Peyer's patch (tissue), 4 donors: ENCODE measurements at regions not wholly inside any gene's neighbourhood (a gene's known extent, or its start where the extent isn't known, plus 50 kb on each side); places are given as distances from the start of the nearest gene placed in this dataset.

ENCODE experiments used
- CTCF ChIP-seq, 6 experiments: fragments of 450-650 bp in 4 of 6; fragments of 200-600 bp in 2 of 6; sonication (generic) in 1 of 6; IDR thresholded peaks; one replicate each; pipeline ENCODE4 v1.5.1; 2017 to 2019; ENCODE audit warnings: antibody characterized with exemption in 6 of 6, mild to moderate bottlenecking in 3 of 6, moderate library complexity in 1 of 6
- POLR2A ChIP-seq, 2 donors: fragments of 450-650 bp; IDR thresholded peaks; one replicate each; pipeline ENCODE4 v1.5.1; 2017; ENCODE audit warnings: antibody characterized with exemption in 2 of 2, mild to moderate bottlenecking in 2 of 2, moderate library complexity in 2 of 2

GRCh38 chr2:76625101-76625500 lies 897.1 kb downstream of the LRRTM4 start:
- no peak for TF ChIP-seq CTCF (IDR thresholded peaks at IDR 0.05)
- no peak for TF ChIP-seq POLR2A (IDR thresholded peaks at IDR 0.05)
